ENCODE measurements at regions not wholly inside any gene's neighbourhood (a gene's known extent, or its start where the extent isn't known, plus 50 kb on each side); places are given as distances from the start of the nearest gene placed in this dataset.

DNA sequence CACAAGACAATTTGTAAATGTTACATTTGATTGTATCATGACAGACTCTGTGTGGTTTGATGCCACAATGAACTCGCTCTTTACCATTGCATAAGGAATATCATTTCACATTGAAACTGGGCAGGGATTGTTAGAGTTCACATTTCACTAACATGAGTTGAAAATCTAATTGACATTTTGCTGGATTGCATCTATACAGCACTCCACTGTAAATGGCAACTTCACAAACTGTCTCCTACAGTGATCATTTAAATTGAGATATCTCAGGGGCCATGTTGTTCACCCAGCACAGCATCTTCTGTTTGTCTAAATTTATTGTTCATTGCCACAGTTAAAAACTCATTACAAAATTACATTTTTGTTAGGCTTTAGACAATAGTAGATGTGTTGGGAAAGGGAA lies 499.4 kb downstream of the GBE1 start:
- TF ChIP-seq, protein P1, sequence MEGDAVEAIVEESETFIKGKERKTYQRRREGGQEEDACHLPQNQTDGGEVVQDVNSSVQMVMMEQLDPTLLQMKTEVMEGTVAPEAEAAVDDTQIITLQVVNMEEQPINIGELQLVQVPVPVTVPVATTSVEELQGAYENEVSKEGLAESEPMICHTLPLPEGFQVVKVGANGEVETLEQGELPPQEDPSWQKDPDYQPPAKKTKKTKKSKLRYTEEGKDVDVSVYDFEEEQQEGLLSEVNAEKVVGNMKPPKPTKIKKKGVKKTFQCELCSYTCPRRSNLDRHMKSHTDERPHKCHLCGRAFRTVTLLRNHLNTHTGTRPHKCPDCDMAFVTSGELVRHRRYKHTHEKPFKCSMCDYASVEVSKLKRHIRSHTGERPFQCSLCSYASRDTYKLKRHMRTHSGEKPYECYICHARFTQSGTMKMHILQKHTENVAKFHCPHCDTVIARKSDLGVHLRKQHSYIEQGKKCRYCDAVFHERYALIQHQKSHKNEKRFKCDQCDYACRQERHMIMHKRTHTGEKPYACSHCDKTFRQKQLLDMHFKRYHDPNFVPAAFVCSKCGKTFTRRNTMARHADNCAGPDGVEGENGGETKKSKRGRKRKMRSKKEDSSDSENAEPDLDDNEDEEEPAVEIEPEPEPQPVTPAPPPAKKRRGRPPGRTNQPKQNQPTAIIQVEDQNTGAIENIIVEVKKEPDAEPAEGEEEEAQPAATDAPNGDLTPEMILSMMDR (conservative IDR thresholded peaks at IDR 0.05), result no peak
- TF ChIP-seq ZFX (IDR thresholded peaks at IDR 0.05), result no peak
